ENCODE measurements at regions not wholly inside any gene's neighbourhood (a gene's known extent, or its start where the extent isn't known, plus 50 kb on each side); places are given as distances from the start of the nearest gene placed in this dataset.

- no peak for TF ChIP-seq EZH2phosphoT487 (IDR thresholded peaks at IDR 0.05; ENCODE audit: insufficient read depth, low read depth)
- no peak for TF ChIP-seq EZH2 (IDR thresholded peaks at IDR 0.05; ENCODE audit: insufficient read depth, poor library complexity, severe bottlenecking)
These were observed 145.9 kb downstream of the HINT1 start for GRCh38 chr5:131019111-131019510.

Measured in GM23248 (cell line).